ENCODE measurements at regions not wholly inside any gene's neighbourhood (a gene's known extent, or its start where the extent isn't known, plus 50 kb on each side); places are given as distances from the start of the nearest gene placed in this dataset.
"Not testable (repeated sequence)": the region's sequence is repeated elsewhere in the genome, so short reads cannot be mapped to it uniquely, and the experiment has no call there.

DNA sequence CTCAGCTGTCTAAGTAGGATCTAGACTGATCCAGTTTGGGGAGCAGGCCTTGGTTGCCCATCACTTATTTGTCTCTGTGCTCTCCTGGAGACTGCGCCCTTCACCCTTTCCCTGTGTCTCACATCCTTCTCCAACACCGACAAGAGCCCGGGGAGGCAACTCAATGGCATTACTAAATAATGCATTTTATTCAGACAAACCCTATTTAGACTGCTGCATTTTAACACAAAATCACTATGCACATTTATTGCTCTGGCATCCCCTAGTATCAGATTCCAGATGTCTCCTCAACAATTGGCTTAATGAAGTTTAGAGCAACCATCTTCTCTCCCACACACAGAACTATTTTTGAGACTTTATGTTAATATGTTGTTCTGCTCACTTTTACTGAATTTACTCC is 436.4 kb upstream of the CHRM3 start:
- Histone ChIP-seq H3K27me3 (ENCODE audit: insufficient read depth, low read length, poor library complexity, severe bottlenecking) (no peaks in the 10 kb centered on the region), H3K27ac (ENCODE audit: low read depth, low read length) (no peak overlapping the region), H3K4me1 (ENCODE audit: insufficient read depth, low read length) (no peaks in the 10 kb centered on the region), H3K9me3 (ENCODE audit: low read length) (no peaks in the 10 kb centered on the region), H3K4me3 (ENCODE audit: low read length) (no peak overlapping the region), H3K36me3 (ENCODE audit: insufficient read depth, low read length) (no peaks in the 10 kb centered on the region)
- CTCF ChIA-PET, result no interaction called here
- POLR2A ChIA-PET, result no interaction called here
- Mint-ChIP-seq H3K27ac (no peak overlapping the region), H3K27me3 (no peaks in the 10 kb centered on the region), H3K36me3 (no peaks in the 10 kb centered on the region), H3K9me3 (peaks cover 0 to 16% (median 2%) of the 10 kb centered on the region in 5 donors), H3K4me1 (no peaks in the 10 kb centered on the region), H3K4me3 (no peak overlapping the region)
- no peak for DNase-seq

DNA sequence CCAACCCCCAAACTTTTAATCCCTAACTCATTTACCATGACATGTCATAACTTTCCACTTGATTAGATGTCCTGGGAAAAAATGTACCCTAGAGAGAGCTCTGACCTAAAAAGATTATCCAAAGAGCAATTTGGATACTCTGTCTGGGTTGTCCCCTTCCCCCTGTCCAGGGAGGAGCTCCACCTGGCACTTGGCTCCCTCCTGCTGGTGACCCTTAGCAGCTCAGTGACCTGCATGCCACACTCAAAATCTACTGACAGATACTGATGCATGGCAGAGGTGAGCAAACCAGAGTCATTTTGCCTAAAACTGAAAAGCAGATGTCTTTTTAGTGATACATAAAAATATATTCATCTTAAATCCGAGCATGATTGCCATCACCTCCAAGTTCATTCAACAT is 442.3 kb upstream of the CHRM3 start:
- H3K27ac Mint-ChIP-seq, result no peak overlapping the region
- ChIA-PET POLR2A (no interaction called here), CTCF (no interaction called here)
- H3K9me3 Mint-ChIP-seq, result peaks cover 0 to 32% (median 5%) of the 10 kb centered on the region in 5 donors
- no peak for DNase-seq
- Histone ChIP-seq H3K36me3 (ENCODE audit: insufficient read depth, low read length) (no peaks in the 10 kb centered on the region), H3K27me3 (ENCODE audit: insufficient read depth, low read length, poor library complexity, severe bottlenecking) (no peaks in the 10 kb centered on the region), H3K27ac (ENCODE audit: low read depth, low read length) (no peak overlapping the region), H3K4me3 (ENCODE audit: low read length) (no peak overlapping the region), H3K4me1 (ENCODE audit: insufficient read depth, low read length) (no peaks in the 10 kb centered on the region), H3K9me3 (ENCODE audit: low read length) (no peaks in the 10 kb centered on the region)
- no peaks in the 10 kb centered on the region for H3K27me3 Mint-ChIP-seq
- no peaks in the 10 kb centered on the region for H3K4me1 Mint-ChIP-seq
- no peaks in the 10 kb centered on the region for H3K36me3 Mint-ChIP-seq
- H3K4me3 Mint-ChIP-seq, result no peak overlapping the region

DNA sequence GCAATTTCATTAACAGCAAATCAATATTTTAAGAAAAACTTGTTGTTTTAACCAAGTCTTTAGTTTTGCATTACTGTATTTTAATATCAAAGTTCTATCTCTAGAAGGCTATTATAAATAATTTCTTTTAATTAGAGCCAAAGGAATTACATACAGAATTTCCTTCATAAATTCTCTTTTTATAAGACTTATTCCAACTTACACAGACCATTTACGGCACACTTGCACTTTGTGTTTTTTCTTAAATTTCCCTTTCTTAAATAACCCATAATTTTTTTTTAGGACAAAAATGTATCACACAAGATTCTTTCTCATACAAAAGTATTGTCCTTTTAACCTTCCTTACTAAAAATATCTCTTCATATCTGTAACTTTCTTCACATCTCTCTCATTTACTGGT is 458.5 kb upstream of the CHRM3 start:
- H3K4me3 ChIP-seq (ENCODE audit: low read length), result no peak overlapping the region
- POLR2A ChIA-PET, result no interaction called here
- H3K36me3 ChIP-seq (ENCODE audit: insufficient read depth, low read length), result no peaks in the 10 kb centered on the region
- no peak overlapping the region for H3K27ac Mint-ChIP-seq
- no peaks in the 10 kb centered on the region for H3K27me3 Mint-ChIP-seq
- CTCF ChIA-PET, result no interaction called here
- no peak for DNase-seq
- H3K4me3 Mint-ChIP-seq, result no peak overlapping the region
- no peaks in the 10 kb centered on the region for H3K27me3 ChIP-seq (ENCODE audit: insufficient read depth, low read length, poor library complexity, severe bottlenecking)
- H3K9me3 ChIP-seq (ENCODE audit: low read length), result no peaks in the 10 kb centered on the region
- H3K36me3 Mint-ChIP-seq, result no peaks in the 10 kb centered on the region
- H3K9me3 Mint-ChIP-seq, result peaks cover 0 to 27% (median 9%) of the 10 kb centered on the region in 5 donors
- no peak overlapping the region for H3K27ac ChIP-seq (ENCODE audit: low read depth, low read length)
- no peaks in the 10 kb centered on the region for H3K4me1 ChIP-seq (ENCODE audit: insufficient read depth, low read length)
- H3K4me1 Mint-ChIP-seq, result no peaks in the 10 kb centered on the region

DNA sequence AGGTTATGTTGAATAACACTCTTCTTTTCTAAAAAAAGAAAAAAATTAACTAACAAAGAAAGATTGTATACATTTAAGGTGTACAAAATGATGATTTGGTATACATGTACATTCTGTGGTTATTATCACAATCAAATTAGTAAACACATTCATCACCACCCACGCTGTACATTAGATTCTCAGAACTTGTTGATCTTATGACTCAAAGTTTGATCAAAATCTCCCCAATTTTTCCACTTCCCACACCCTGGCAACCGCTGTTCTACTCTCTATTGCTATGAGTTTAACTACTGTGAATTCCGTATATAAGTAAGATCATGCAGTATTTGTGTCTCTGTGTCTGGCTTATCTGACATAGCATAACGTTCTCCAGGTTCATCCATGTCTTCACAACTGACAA is 469.5 kb upstream of the CHRM3 start:
- no peak overlapping the region for H3K27ac Mint-ChIP-seq
- ChIA-PET CTCF (no interaction called here), POLR2A (no interaction called here)
- Histone ChIP-seq H3K4me3 (ENCODE audit: low read length) (no peak overlapping the region), H3K27me3 (ENCODE audit: insufficient read depth, low read length, poor library complexity, severe bottlenecking) (no peaks in the 10 kb centered on the region), H3K36me3 (ENCODE audit: insufficient read depth, low read length) (no peaks in the 10 kb centered on the region), H3K27ac (ENCODE audit: low read depth, low read length) (no peak overlapping the region), H3K4me1 (ENCODE audit: insufficient read depth, low read length) (no peaks in the 10 kb centered on the region), H3K9me3 (ENCODE audit: low read length) (no peaks in the 10 kb centered on the region)
- H3K9me3 Mint-ChIP-seq, result peaks cover 0 to 19% (median 5%) of the 10 kb centered on the region in 5 donors
- H3K36me3 Mint-ChIP-seq, result no peaks in the 10 kb centered on the region
- DNase-seq, result no peak
- no peaks in the 10 kb centered on the region for H3K4me1 Mint-ChIP-seq
- H3K4me3 Mint-ChIP-seq, result no peak overlapping the region
- H3K27me3 Mint-ChIP-seq, result no peaks in the 10 kb centered on the region

DNA sequence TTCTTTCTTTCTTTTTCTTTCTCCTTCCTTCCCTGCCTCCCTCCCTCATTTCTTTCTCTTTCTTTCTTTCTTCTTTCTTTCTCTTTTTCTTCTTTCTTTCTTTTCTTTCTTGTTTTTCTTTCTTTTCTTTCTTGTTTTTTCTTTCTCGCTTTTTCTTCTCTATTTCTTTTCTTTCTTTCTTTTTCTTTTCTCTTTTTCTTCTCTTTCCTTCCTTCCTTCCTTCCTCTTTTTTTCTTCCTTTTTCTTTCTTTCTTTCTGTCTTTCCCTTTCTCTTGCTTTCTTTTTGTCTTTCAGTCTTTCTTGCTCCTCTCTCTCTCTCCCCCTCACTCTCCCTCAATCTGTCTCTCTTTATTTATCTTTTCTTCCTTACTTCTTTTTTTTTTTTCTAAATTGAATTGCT is 472.0 kb upstream of the CHRM3 start:
- no peaks in the 10 kb centered on the region for H3K4me1 ChIP-seq (ENCODE audit: insufficient read depth, low read length)
- Mint-ChIP-seq H3K27me3 (no peaks in the 10 kb centered on the region), H3K4me1 (no peaks in the 10 kb centered on the region), H3K4me3 (no peak overlapping the region), H3K9me3 (peaks cover 0 to 23% (median 5%) of the 10 kb centered on the region in 5 donors), H3K27ac (no peak overlapping the region), H3K36me3 (no peaks in the 10 kb centered on the region)
- DNase-seq, result no peak
- no peak overlapping the region for H3K27ac ChIP-seq (ENCODE audit: low read depth, low read length)
- H3K4me3 ChIP-seq (ENCODE audit: low read length), result no peak overlapping the region
- CTCF ChIA-PET, result no interaction called here
- H3K27me3 ChIP-seq (ENCODE audit: insufficient read depth, low read length, poor library complexity, severe bottlenecking), result no peaks in the 10 kb centered on the region
- H3K36me3 ChIP-seq (ENCODE audit: insufficient read depth, low read length), result no peaks in the 10 kb centered on the region
- POLR2A ChIA-PET, result no interaction called here
- H3K9me3 ChIP-seq (ENCODE audit: low read length), result no peaks in the 10 kb centered on the region

DNA sequence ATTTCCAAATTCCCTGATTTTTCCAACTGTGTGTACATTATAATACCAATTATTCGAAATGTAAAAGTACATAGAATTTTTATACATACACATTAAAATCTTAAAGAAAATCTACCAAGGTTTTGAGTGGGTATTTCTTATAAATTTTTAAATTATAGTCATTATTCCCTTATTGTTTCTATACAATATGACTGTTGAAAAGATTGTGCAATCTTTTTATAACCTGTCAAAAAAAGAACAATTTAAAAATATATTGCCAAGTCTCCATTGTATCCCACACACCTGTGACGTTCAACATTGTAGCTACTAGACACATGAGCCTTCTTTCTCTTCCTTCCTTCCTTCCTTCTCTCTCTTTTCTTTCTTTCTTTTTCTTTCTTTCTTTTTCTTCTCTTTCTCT is 473.2 kb upstream of the CHRM3 start:
- no peaks in the 10 kb centered on the region for H3K36me3 Mint-ChIP-seq
- H3K36me3 ChIP-seq (ENCODE audit: insufficient read depth, low read length), result no peaks in the 10 kb centered on the region
- no peaks in the 10 kb centered on the region for H3K9me3 ChIP-seq (ENCODE audit: low read length)
- H3K4me1 Mint-ChIP-seq, result no peaks in the 10 kb centered on the region
- DNase-seq, result no peak
- no peak overlapping the region for H3K27ac Mint-ChIP-seq
- no peaks in the 10 kb centered on the region for H3K4me1 ChIP-seq (ENCODE audit: insufficient read depth, low read length)
- no peak overlapping the region for H3K4me3 ChIP-seq (ENCODE audit: low read length)
- ChIA-PET CTCF (no interaction called here), POLR2A (no interaction called here)
- H3K27me3 ChIP-seq (ENCODE audit: insufficient read depth, low read length, poor library complexity, severe bottlenecking), result no peaks in the 10 kb centered on the region
- peaks cover 0 to 23% (median 5%) of the 10 kb centered on the region in 5 donors for H3K9me3 Mint-ChIP-seq
- no peak overlapping the region for H3K27ac ChIP-seq (ENCODE audit: low read depth, low read length)
- no peaks in the 10 kb centered on the region for H3K27me3 Mint-ChIP-seq
- H3K4me3 Mint-ChIP-seq, result no peak overlapping the region

DNA sequence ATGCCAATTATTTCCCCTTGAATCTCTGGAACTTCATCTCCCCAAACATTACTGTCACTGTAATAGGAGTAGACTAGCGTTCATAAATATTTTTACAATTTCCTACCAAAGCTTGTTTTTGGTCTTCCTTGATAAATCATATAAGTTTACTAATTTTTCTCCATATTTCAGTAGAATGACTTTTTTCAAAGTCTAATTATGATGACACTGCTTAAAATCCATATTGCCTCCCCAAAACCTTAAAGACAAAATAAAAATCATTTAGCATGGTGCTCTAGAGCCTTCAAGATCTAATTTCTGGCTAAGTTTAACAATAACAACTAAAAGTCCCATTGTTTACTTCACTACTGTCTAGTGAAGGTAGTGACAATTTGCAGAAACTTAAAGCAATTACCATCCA is 474.2 kb upstream of the CHRM3 start:
- H3K4me3 Mint-ChIP-seq, result no peak overlapping the region

DNA sequence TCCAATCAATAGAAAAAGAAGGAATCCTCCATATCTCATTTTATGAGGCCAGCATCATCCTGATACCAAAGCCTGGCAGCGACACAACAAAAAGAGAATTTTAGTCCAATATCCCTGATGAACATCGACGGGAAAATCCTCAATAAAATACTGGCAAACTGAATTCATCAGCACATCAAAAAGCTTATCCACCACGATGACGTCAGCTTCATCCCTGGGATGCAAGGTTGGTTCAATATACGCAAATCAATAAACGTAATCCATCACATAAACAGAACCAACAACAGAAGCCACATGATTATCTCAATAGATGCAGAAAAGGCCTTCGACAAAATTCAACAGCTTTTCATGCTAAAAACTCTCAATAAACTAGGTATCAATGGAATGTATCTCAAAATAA is 483.6 kb upstream of the CHRM3 start:
- H3K9me3 ChIP-seq (ENCODE audit: low read length); H3K27me3 Mint-ChIP-seq; H3K27ac ChIP-seq (ENCODE audit: low read depth, low read length); H3K4me3 ChIP-seq (ENCODE audit: low read length); H3K27ac Mint-ChIP-seq; H3K4me1 Mint-ChIP-seq; H3K27me3 ChIP-seq (ENCODE audit: insufficient read depth, low read length, poor library complexity, severe bottlenecking); POLR2A ChIA-PET; DNase-seq; H3K4me1 ChIP-seq (ENCODE audit: insufficient read depth, low read length); H3K4me3 Mint-ChIP-seq; H3K36me3 ChIP-seq (ENCODE audit: insufficient read depth, low read length); CTCF ChIA-PET; H3K36me3 Mint-ChIP-seq: not testable (repeated sequence)
- H3K9me3 Mint-ChIP-seq, result peaks cover 10 to 38% (median 29%) of the 10 kb centered on the region in 5 donors

More for the DNA sequence above, 474.2 kb upstream of the CHRM3 start:
- Mint-ChIP-seq H3K27ac (no peak overlapping the region), H3K4me1 (no peaks in the 10 kb centered on the region), H3K36me3 (no peaks in the 10 kb centered on the region), H3K9me3 (peaks cover 0 to 23% (median 7%) of the 10 kb centered on the region in 5 donors), H3K27me3 (no peaks in the 10 kb centered on the region)
- ChIA-PET CTCF (no interaction called here), POLR2A (no interaction called here)
- Histone ChIP-seq H3K27ac (ENCODE audit: low read depth, low read length) (no peak overlapping the region), H3K27me3 (ENCODE audit: insufficient read depth, low read length, poor library complexity, severe bottlenecking) (no peaks in the 10 kb centered on the region), H3K4me3 (ENCODE audit: low read length) (no peak overlapping the region), H3K9me3 (ENCODE audit: low read length) (no peaks in the 10 kb centered on the region), H3K36me3 (ENCODE audit: insufficient read depth, low read length) (no peaks in the 10 kb centered on the region), H3K4me1 (ENCODE audit: insufficient read depth, low read length) (no peaks in the 10 kb centered on the region)
- DNase-seq, result no peak

DNA sequence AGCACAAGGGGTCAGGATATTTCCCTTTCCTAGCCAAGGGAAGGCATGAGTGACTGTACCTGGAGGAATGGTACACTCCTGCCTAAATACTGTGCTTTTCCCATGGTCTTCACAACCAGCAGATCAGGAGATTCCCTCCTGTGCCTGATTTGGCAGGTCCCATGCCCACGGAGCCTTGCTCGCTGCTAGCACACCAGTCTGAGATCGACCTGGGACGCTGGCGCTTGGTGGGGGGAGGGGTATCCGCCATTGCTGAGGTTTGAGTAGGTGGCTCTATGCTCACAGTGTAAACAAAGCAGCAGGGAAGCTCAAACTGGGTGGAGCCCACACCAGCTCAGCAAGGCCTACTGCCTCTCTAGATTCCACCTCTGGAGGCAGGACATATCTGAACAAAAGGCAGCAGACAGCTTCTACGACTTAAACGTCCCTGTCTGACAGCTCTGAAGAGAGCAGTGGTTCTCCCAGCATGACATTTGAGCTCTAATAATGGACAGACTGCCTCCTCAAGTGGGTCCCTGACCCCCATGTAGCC is 486.0 kb upstream of the CHRM3 start:
- Mint-ChIP-seq H3K4me3 (no peak overlapping the region), H3K36me3 (peaks cover 0 to 3% (median 0%) of the 10 kb centered on the region in 3 donors), H3K27ac (no peak overlapping the region), H3K27me3 (no peaks in the 10 kb centered on the region), H3K4me1 (no peaks in the 10 kb centered on the region), H3K9me3 (peaks cover 9 to 43% (median 31%) of the 10 kb centered on the region in 5 donors)
- Histone ChIP-seq H3K27me3 (ENCODE audit: insufficient read depth, low read length, poor library complexity, severe bottlenecking) (no peaks in the 10 kb centered on the region), H3K4me1 (ENCODE audit: insufficient read depth, low read length) (no peaks in the 10 kb centered on the region), H3K9me3 (ENCODE audit: low read length) (no peaks in the 10 kb centered on the region), H3K4me3 (ENCODE audit: low read length) (no peak overlapping the region), H3K27ac (ENCODE audit: low read depth, low read length) (no peak overlapping the region), H3K36me3 (ENCODE audit: insufficient read depth, low read length) (no peaks in the 10 kb centered on the region)
- ChIA-PET POLR2A (no interaction called here), CTCF (no interaction called here)
- DNase-seq, result no peak
